GM12878 (cell line): ENCODE measurements at regions not wholly inside any gene's neighbourhood (a gene's known extent, or its start where the extent isn't known, plus 50 kb on each side); places are given as distances from the start of the nearest gene placed in this dataset.

ENCODE experiments used
- ATAC-seq: fragments of 200-7000 bp; cut with Tn5 transposase; 3 replicates; pipeline ENCODE4 v1.9.1; 2020; ENCODE audit warnings: mild to moderate bottlenecking, moderate library complexity
- BruUV-seq: library from RNA; stranded (reverse); fragments of 400-500 nt; replicated peaks from 2 replicates; lab custom pipeline; 2021; lab: Mats Ljungman, UMichigan
- CTCF ChIA-PET: fragments of 300-600 bp; sonication (Branson Sonifier 250); formaldehyde crosslinking; extraction: SDS; loops from one replicate; lab custom pipeline; 2021; ENCODE audit warnings: inconsistent platforms; lab: Yijun Ruan, JAX
- POLR2A ChIA-PET: fragments of 350-600 bp; formaldehyde crosslinking; extraction: SDS; loops from one replicate; lab custom pipeline; 2021; ENCODE audit warnings: inconsistent platforms; lab: Charles Lee
- RAD21 ChIA-PET: fragments of 300-600 bp; sonication (Branson Sonifier 250); formaldehyde crosslinking; loops from one replicate; lab custom pipeline; 2023; ENCODE audit warnings: antibody characterized with exemption; ENCODE audit not compliant: unreplicated experiment; lab: Charles Lee
- SMC1A ChIA-PET: fragments of 300-600 bp; sonication (Branson Sonifier 250); formaldehyde crosslinking; loops from one replicate; lab custom pipeline; 2023; ENCODE audit not compliant: unreplicated experiment, uncharacterized antibody; lab: Charles Lee
- DNase-seq: peaks from one replicate; pipeline ENCODE4 v3.0.0-alpha.2; 2011; ENCODE audit warnings: low read depth, low spot score
- FAIRE-seq: peaks from 3 replicates; lab custom pipeline; 2011; peaks lifted over from hg19 to GRCh38; lab: Jason Lieb, UNC
- H2AFZ ChIP-seq: 2 replicates; pipeline ENCODE4 v1.6.0; 2011; ENCODE audit warnings: low read depth, low read length, control low read depth; ENCODE audit not compliant: control insufficient read depth
- H3K27ac ChIP-seq: 2 replicates; pipeline ENCODE4 v1.5.1; 2011; ENCODE audit warnings: control low read depth; ENCODE audit not compliant: control insufficient read depth, insufficient read depth
- H3K27me3 ChIP-seq, 2 experiments: replicated peaks in 1 of 2; 2 replicates each; pipeline versions ENCODE4 v1.6.0 to v1.6.1; 2011; ENCODE audit warnings: low read length in 1 of 2; ENCODE audit not compliant: control insufficient read depth in 2 of 2, insufficient read depth in 2 of 2
- H3K36me3 ChIP-seq, 2 experiments: 2 replicates each; pipeline ENCODE4 v1.5.1; 2011; ENCODE audit warnings: low read length in 1 of 2; ENCODE audit not compliant: control insufficient read depth in 2 of 2, insufficient read depth in 2 of 2
- H3K4me1 ChIP-seq: 2 replicates; pipeline ENCODE4 v1.6.1; 2011; ENCODE audit warnings: mild to moderate bottlenecking, low read length, moderate library complexity, mixed read lengths; ENCODE audit not compliant: control insufficient read depth, insufficient read depth
- H3K4me2 ChIP-seq: 2 replicates; pipeline ENCODE4 v1.6.0; 2011; ENCODE audit warnings: control low read depth; ENCODE audit not compliant: control insufficient read depth, insufficient read depth
- H3K4me3 ChIP-seq: fragments of 200-600 bp; sonication (generic); 2 replicates; pipeline ENCODE4 v1.5.1; 2016
- H3K79me2 ChIP-seq: 2 replicates; pipeline ENCODE4 v1.6.0; 2011; ENCODE audit warnings: low read length; ENCODE audit not compliant: control insufficient read depth, insufficient read depth
- H3K9ac ChIP-seq: 2 replicates; pipeline ENCODE4 v1.8.0; 2011; ENCODE audit warnings: low read length, control low read depth, mixed read lengths; ENCODE audit not compliant: control insufficient read depth, insufficient read depth
- H3K9me3 ChIP-seq: replicated peaks from 3 replicates; pipeline ENCODE4 v1.5.1; 2011; ENCODE audit warnings: mild to moderate bottlenecking, low read length; ENCODE audit not compliant: control insufficient read depth, insufficient read depth
- H4K20me1 ChIP-seq: 2 replicates; pipeline ENCODE4 v1.6.0; 2011; ENCODE audit not compliant: control insufficient read depth, insufficient read depth
- ASH2L ChIP-seq: fragments of 300-600, 200-600 bp; sonication (generic); IDR thresholded peaks from 2 replicates; pipeline ENCODE4 v1.6.1; 2017; ENCODE audit warnings: low read depth, mild to moderate bottlenecking, borderline replicate concordance
- CBX3 ChIP-seq: fragments of 200-600 bp; sonication (generic); IDR thresholded peaks from 2 replicates; pipeline ENCODE4 v1.6.1; 2016; ENCODE audit warnings: low read depth, borderline replicate concordance
- CREB1 ChIP-seq: IDR thresholded peaks from 2 replicates; pipeline ENCODE4 v1.6.1; 2012; ENCODE audit warnings: low read depth, mild to moderate bottlenecking, inconsistent platforms
- ETV6 ChIP-seq, 2 experiments: fragments of 450-650 bp in 1 of 2; IDR thresholded peaks in 1 of 2; conservative IDR thresholded peaks in 1 of 2; 2 replicates each; pipeline ENCODE4 v1.6.1; 2014; ENCODE audit warnings: antibody characterized with exemption in 1 of 2, borderline replicate concordance in 1 of 2, low read depth in 1 of 2, mild to moderate bottlenecking in 1 of 2, moderate library complexity in 1 of 2
- IKZF2 ChIP-seq, 2 experiments: fragments of 450-650 bp; IDR thresholded peaks; 2 replicates each; pipeline ENCODE4 v1.6.1; 2017; ENCODE audit warnings: mild to moderate bottlenecking in 2 of 2, moderate library complexity in 2 of 2
- MTA3 ChIP-seq: IDR thresholded peaks from 2 replicates; pipeline ENCODE4 v1.6.1; 2012; ENCODE audit warnings: low read length, inconsistent platforms, borderline replicate concordance
- PML ChIP-seq: IDR thresholded peaks from 2 replicates; pipeline ENCODE4 v1.6.1; 2012; ENCODE audit warnings: low read length, inconsistent platforms
- SIX5 ChIP-seq: IDR thresholded peaks from 2 replicates; pipeline ENCODE4 v1.6.1; 2011; ENCODE audit warnings: mild to moderate bottlenecking, low read depth, low read length, moderate library complexity; ENCODE audit not compliant: severe bottlenecking
- SMAD1 ChIP-seq: fragments of 450-650 bp; IDR thresholded peaks from 2 replicates; pipeline ENCODE4 v1.6.1; 2018; ENCODE audit warnings: mild to moderate bottlenecking, low read depth; ENCODE audit not compliant: partially characterized antibody
- SMARCA5 ChIP-seq: fragments of 450-650 bp; IDR thresholded peaks from 2 replicates; pipeline ENCODE4 v1.6.1; 2017; ENCODE audit warnings: mild to moderate bottlenecking
- STAT3 ChIP-seq: IDR thresholded peaks from 2 replicates; pipeline ENCODE4 v1.6.1; 2011; ENCODE audit warnings: low read depth, low read length, improper control_type of control experiment
- TBL1XR1 ChIP-seq: IDR thresholded peaks from 2 replicates; pipeline ENCODE4 v1.6.1; 2012; ENCODE audit warnings: low read depth, low read length, improper control_type of control experiment
- ZNF384 ChIP-seq: IDR thresholded peaks from 2 replicates; pipeline ENCODE4 v1.6.1; 2012; ENCODE audit warnings: low read depth, mild to moderate bottlenecking, low read length, improper control_type of control experiment, borderline replicate concordance
- ZZZ3 ChIP-seq: IDR thresholded peaks from 2 replicates; pipeline ENCODE4 v1.6.1; 2011; ENCODE audit warnings: low read depth; ENCODE audit not compliant: control insufficient read depth, insufficient read length
- WGBS: methylation state at CpG from one replicate; pipeline ENCODE4 v1.1.6; 2016; ENCODE audit warnings: low lambda C conversion rate; ENCODE audit not compliant: insufficient replicate concordance, insufficient coverage; ENCODE audit errors: missing lambda C conversion rate; 5-methylcytosine and 5-hydroxymethylcytosine counted together
- in situ Hi-C: fragments of 300-500 bp; cut with MboI; formaldehyde crosslinking; loops from 9 replicates; pipeline ENCODE4 v1.14.3; 2018; ENCODE audit warnings: mixed read lengths
- intact Hi-C: fragments of 100-400 bp; cut with micrococcal nuclease; formaldehyde crosslinking; loops from one replicate; pipeline ENCODE4 v1.14.2; 2022; ENCODE audit not compliant: unreplicated experiment
- TF ChIP-seq, protein P1 (sequence below): IDR thresholded peaks from 2 replicates; pipeline ENCODE4 v1.6.1; 2011; ENCODE audit warnings: low read depth, mild to moderate bottlenecking, low read length, moderate library complexity, borderline replicate concordance; ENCODE audit errors: extremely low read depth
- TF ChIP-seq, protein P2 (sequence below): IDR thresholded peaks from 2 replicates; pipeline ENCODE4 v1.6.1; 2012; ENCODE audit warnings: low read depth, low read length, improper control_type of control experiment
- TF ChIP-seq, protein P3 (sequence below): fragments of 450-650 bp; IDR thresholded peaks from 2 replicates; pipeline ENCODE4 v1.6.1; 2017; ENCODE audit warnings: antibody characterized with exemption, mild to moderate bottlenecking, moderate library complexity

DNA sequence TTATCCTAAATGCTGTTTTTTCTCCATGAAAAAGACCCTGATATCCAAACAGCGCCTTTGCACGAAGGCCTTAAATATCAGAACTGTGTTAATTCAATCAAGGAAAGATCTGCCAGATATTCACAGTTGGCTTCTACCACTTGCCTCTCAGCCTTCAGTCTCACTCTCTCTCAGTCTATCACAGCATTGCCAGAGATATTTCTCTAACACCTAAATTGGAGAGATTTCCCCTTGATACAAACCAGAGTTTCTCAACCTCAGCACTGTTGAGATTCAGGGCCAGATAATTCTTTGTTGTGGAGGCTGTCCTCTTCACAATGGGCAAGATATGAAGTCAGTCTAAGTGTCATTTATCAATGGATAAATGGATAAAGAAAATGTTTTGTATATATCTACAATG, 454.1 kb upstream of the MAF start:
- Histone ChIP-seq H2AFZ (no peak overlapping the region), H3K9ac (no peak overlapping the region), H3K27ac (no peak overlapping the region), H3K4me2 (no peak overlapping the region), H3K36me3 (no peaks in the 10 kb centered on the region), H3K27me3 (no peaks in the 10 kb centered on the region), H4K20me1 (no peaks in the 10 kb centered on the region), H3K79me2 (no peaks in the 10 kb centered on the region), H3K9me3 (no peaks in the 10 kb centered on the region), H3K4me3 (no peak overlapping the region), H3K4me1 (no peaks in the 10 kb centered on the region)
- POLR2A ChIA-PET, result no interaction called here
- in situ Hi-C loops (no loop called here), intact Hi-C loops (no loop called here)
- CTCF ChIA-PET, result no interaction called here
- FAIRE-seq (no peak), DNase-seq (no peak), ATAC-seq (no peak)
- TF ChIP-seq MTA3 (no peak), ASH2L (no peak), STAT3 (no peak), SMARCA5 (no peak), CBX3 (no peak), IKZF2 (IDR thresholded peaks at IDR 0.05) (no peak), PML (no peak), ETV6 (conservative IDR thresholded peaks at IDR 0.05 in 1 of 2, IDR thresholded peaks at IDR 0.05 in 1 of 2; ENCODE audit: borderline replicate concordance in 1 of 2, low read depth in 1 of 2) (no peak), ZZZ3 (no peak), CREB1 (no peak), SMAD1 (no peak), ZNF384 (no peak), SIX5 (no peak), TBL1XR1 (no peak)
- TF ChIP-seq, protein P1, sequence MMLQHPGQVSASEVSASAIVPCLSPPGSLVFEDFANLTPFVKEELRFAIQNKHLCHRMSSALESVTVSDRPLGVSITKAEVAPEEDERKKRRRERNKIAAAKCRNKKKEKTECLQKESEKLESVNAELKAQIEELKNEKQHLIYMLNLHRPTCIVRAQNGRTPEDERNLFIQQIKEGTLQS, result no peak
- TF ChIP-seq, protein P2, sequence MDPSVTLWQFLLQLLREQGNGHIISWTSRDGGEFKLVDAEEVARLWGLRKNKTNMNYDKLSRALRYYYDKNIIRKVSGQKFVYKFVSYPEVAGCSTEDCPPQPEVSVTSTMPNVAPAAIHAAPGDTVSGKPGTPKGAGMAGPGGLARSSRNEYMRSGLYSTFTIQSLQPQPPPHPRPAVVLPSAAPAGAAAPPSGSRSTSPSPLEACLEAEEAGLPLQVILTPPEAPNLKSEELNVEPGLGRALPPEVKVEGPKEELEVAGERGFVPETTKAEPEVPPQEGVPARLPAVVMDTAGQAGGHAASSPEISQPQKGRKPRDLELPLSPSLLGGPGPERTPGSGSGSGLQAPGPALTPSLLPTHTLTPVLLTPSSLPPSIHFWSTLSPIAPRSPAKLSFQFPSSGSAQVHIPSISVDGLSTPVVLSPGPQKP, result no peak
- TF ChIP-seq, protein P3, sequence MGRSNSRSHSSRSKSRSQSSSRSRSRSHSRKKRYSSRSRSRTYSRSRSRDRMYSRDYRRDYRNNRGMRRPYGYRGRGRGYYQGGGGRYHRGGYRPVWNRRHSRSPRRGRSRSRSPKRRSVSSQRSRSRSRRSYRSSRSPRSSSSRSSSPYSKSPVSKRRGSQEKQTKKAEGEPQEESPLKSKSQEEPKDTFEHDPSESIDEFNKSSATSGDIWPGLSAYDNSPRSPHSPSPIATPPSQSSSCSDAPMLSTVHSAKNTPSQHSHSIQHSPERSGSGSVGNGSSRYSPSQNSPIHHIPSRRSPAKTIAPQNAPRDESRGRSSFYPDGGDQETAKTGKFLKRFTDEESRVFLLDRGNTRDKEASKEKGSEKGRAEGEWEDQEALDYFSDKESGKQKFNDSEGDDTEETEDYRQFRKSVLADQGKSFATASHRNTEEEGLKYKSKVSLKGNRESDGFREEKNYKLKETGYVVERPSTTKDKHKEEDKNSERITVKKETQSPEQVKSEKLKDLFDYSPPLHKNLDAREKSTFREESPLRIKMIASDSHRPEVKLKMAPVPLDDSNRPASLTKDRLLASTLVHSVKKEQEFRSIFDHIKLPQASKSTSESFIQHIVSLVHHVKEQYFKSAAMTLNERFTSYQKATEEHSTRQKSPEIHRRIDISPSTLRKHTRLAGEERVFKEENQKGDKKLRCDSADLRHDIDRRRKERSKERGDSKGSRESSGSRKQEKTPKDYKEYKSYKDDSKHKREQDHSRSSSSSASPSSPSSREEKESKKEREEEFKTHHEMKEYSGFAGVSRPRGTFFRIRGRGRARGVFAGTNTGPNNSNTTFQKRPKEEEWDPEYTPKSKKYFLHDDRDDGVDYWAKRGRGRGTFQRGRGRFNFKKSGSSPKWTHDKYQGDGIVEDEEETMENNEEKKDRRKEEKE, result no peak
- 40% methylated on average over 2 of the region's 2 CpGs for WGBS
- SMC1A ChIA-PET, result interaction anchor here (0.5 kb wide), 1 partner anchor 47 kb away, joined by 3 read pairs; no protein-coding TSS in a partner anchor
- RAD21 ChIA-PET, result no interaction called here
- no TSS peak for BruUV-seq
